ENCODE measurements at regions not wholly inside any gene's neighbourhood (a gene's known extent, or its start where the extent isn't known, plus 50 kb on each side); places are given as distances from the start of the nearest gene placed in this dataset.

- ChIA-PET CTCF (ENCODE audit: low intra/inter-chr PET ratio) (no interaction called here), POLR2A (no interaction called here)
- no TSS peak for BruUV-seq (replicated peaks)
- H3K9me1 ChIP-seq (ENCODE audit: control insufficient read depth, insufficient read depth, low read length) = no peaks in the 10 kb centered on the region
- FAIRE-seq (no peak), ATAC-seq (no peak), DNase-seq (ENCODE audit: extremely low read depth in 1 of 4, low spot score in 3 of 4) (no peak)
- peaks cover 0 to 4% of the 10 kb centered on the region in 2 experiments; a peak in 1 of 5 replicates for H3K27me3 ChIP-seq (ENCODE audit: control insufficient read depth in 2 of 2, insufficient read depth in 2 of 2, low read length in 2 of 2)
- H3K4me2 ChIP-seq (ENCODE audit: insufficient read depth, low read length) = no peak overlapping the region
- H2AFZ ChIP-seq (ENCODE audit: low read depth, low read length) = no peak overlapping the region
- TF ChIP-seq NCOA2 (IDR thresholded peaks at IDR 0.05; ENCODE audit: partially characterized antibody in 2 of 2) (no peak), MITF (IDR thresholded peaks at IDR 0.05) (no peak), PHF20 (IDR thresholded peaks at IDR 0.05; ENCODE audit: partially characterized antibody) (no peak), SNRNP70 (optimal IDR thresholded peaks at IDR 0.05; ENCODE audit: low read depth, low read length) (no peak), ELF4 (CRISPR knock-in tag; IDR thresholded peaks at IDR 0.05) (no peak)
- no peaks in the 10 kb centered on the region for H3K36me3 ChIP-seq (ENCODE audit: control insufficient read depth, insufficient read depth, low read length)
- H3K4me1 ChIP-seq (replicated peaks in 1 of 2; ENCODE audit: control insufficient read depth in 2 of 2, insufficient read depth in 2 of 2, low read length in 2 of 2) = no peaks in the 10 kb centered on the region
- no peak overlapping the region for H3K27ac ChIP-seq (ENCODE audit: extremely low read depth, low read depth, low read length)
- 3% methylated on average over 2 of the region's 2 CpGs for WGBS (ENCODE audit: insufficient coverage, low coverage, missing lambda C conversion rate)
- no peaks in the 10 kb centered on the region for H3K79me2 ChIP-seq (ENCODE audit: control insufficient read depth, insufficient read depth, low read length)
- no peaks in the 10 kb centered on the region for H3K9me3 ChIP-seq (replicated peaks; ENCODE audit: control insufficient read depth, insufficient read depth, low read depth, low read length)
- in situ Hi-C loops (cut with MboI) (no loop called here), intact Hi-C loops (cut with micrococcal nuclease) (no loop called here)
- no peak overlapping the region for H3K9ac ChIP-seq (ENCODE audit: insufficient read depth in 1 of 2, low read depth in 2 of 2, low read length in 2 of 2)
- no peak overlapping the region for H3K4me3 ChIP-seq
- no peaks in the 10 kb centered on the region for H4K20me1 ChIP-seq (replicated peaks; ENCODE audit: control insufficient read depth, insufficient read depth, low read length)
Observed at GRCh38 chr1:34631126-34631525, 123.7 kb upstream of the GJB5 start.

GRCh38 chr1:34639701-34640100, 115.1 kb upstream of the GJB5 start:
- 0 out of 2 replicates have a peak, but pooled peaks cover 4% of the 10 kb centered on the region for H4K20me1 ChIP-seq (replicated peaks; ENCODE audit: control insufficient read depth, insufficient read depth, low read length)
- H3K9me3 ChIP-seq (replicated peaks; ENCODE audit: control insufficient read depth, insufficient read depth, low read depth, low read length) = no peaks in the 10 kb centered on the region
- WGBS (ENCODE audit: insufficient coverage, low coverage, missing lambda C conversion rate) = 3% methylated on average over 9 of the region's 9 CpGs
- in situ Hi-C loops (cut with MboI) = no loop called here
- ATAC-seq (no peak), FAIRE-seq (no peak), DNase-seq (ENCODE audit: extremely low read depth in 1 of 4, low spot score in 3 of 4) (no peak)
- no peak overlapping the region for H3K27ac ChIP-seq (ENCODE audit: extremely low read depth, low read depth, low read length)
- no peaks in the 10 kb centered on the region for H3K79me2 ChIP-seq (ENCODE audit: control insufficient read depth, insufficient read depth, low read length)
- H2AFZ ChIP-seq (ENCODE audit: low read depth, low read length) = no peak overlapping the region
- H3K27me3 ChIP-seq (ENCODE audit: control insufficient read depth in 2 of 2, insufficient read depth in 2 of 2, low read length in 2 of 2) = peaks cover 2% of the 10 kb centered on the region in 2 experiments; a peak in 4 of 5 replicates
- H3K9ac ChIP-seq (ENCODE audit: insufficient read depth in 1 of 2, low read depth in 2 of 2, low read length in 2 of 2) = no peak overlapping the region
- H3K9me1 ChIP-seq (ENCODE audit: control insufficient read depth, insufficient read depth, low read length) = no peaks in the 10 kb centered on the region
- intact Hi-C loops (cut with micrococcal nuclease) = no loop called here
- no peaks in the 10 kb centered on the region for H3K36me3 ChIP-seq (ENCODE audit: control insufficient read depth, insufficient read depth, low read length)
- no peak overlapping the region for H3K4me2 ChIP-seq (ENCODE audit: insufficient read depth, low read length)
- no peak for TF ChIP-seq ATF2 (CRISPR knock-in tag; IDR thresholded peaks at IDR 0.05)
- TF ChIP-seq MCM2 (IDR thresholded peaks at IDR 0.05; ENCODE audit: low read depth) = no peak
- TF ChIP-seq ESRRB (CRISPR knock-in tag; IDR thresholded peaks at IDR 0.05; ENCODE audit: borderline replicate concordance) = no peak
- TF ChIP-seq FIP1L1 (IDR thresholded peaks at IDR 0.05; ENCODE audit: low read depth, low read length, poor library complexity, severe bottlenecking) = no peak
- TF ChIP-seq KDM4B (IDR thresholded peaks at IDR 0.05; ENCODE audit: borderline replicate concordance in 2 of 2, low read depth in 1 of 2) = no peak
- POLR2A ChIA-PET = no interaction called here
- no peak overlapping the region for H3K4me3 ChIP-seq
- CTCF ChIA-PET (ENCODE audit: low intra/inter-chr PET ratio) = no interaction called here
- no TSS peak for BruUV-seq (replicated peaks)
- no peaks in the 10 kb centered on the region for H3K4me1 ChIP-seq (replicated peaks in 1 of 2; ENCODE audit: control insufficient read depth in 2 of 2, insufficient read depth in 2 of 2, low read length in 2 of 2)

All from K562 (cell line).